ENCODE measurements at regions not wholly inside any gene's neighbourhood (a gene's known extent, or its start where the extent isn't known, plus 50 kb on each side); places are given as distances from the start of the nearest gene placed in this dataset.
"Not testable (repeated sequence)": the region's sequence is repeated elsewhere in the genome, so short reads cannot be mapped to it uniquely, and the experiment has no call there.

GRCh38 chr12:75614396-75614795, 103.0 kb upstream of the KRR1 start:
- TF ChIP-seq POLR2AphosphoS5 (IDR thresholded peaks at IDR 0.05): not testable (repeated sequence)
- TF ChIP-seq, protein P1, sequence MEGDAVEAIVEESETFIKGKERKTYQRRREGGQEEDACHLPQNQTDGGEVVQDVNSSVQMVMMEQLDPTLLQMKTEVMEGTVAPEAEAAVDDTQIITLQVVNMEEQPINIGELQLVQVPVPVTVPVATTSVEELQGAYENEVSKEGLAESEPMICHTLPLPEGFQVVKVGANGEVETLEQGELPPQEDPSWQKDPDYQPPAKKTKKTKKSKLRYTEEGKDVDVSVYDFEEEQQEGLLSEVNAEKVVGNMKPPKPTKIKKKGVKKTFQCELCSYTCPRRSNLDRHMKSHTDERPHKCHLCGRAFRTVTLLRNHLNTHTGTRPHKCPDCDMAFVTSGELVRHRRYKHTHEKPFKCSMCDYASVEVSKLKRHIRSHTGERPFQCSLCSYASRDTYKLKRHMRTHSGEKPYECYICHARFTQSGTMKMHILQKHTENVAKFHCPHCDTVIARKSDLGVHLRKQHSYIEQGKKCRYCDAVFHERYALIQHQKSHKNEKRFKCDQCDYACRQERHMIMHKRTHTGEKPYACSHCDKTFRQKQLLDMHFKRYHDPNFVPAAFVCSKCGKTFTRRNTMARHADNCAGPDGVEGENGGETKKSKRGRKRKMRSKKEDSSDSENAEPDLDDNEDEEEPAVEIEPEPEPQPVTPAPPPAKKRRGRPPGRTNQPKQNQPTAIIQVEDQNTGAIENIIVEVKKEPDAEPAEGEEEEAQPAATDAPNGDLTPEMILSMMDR (IDR thresholded peaks at IDR 0.05): not testable (repeated sequence)

Measured in breast epithelium (tissue), 3 donors.